HG02588 (cell line): ENCODE measurements at regions not wholly inside any gene's neighbourhood (a gene's known extent, or its start where the extent isn't known, plus 50 kb on each side); places are given as distances from the start of the nearest gene placed in this dataset.
"Not testable (repeated sequence)": the region's sequence is repeated elsewhere in the genome, so short reads cannot be mapped to it uniquely, and the experiment has no call there.

Source experiments
- ATAC-seq: cut with Tn5 transposase; IDR thresholded peaks from one replicate; pipeline ENCODE4 v1.9.1; 2021; ENCODE audit warnings: mild to moderate bottlenecking, moderate library complexity; ENCODE audit not compliant: unreplicated experiment

GRCh38 chr15:81939604-81940440 lies 106.0 kb downstream of the MEX3B start:
- no peak for ATAC-seq

GRCh38 chr15:81937189-81937588 lies 108.6 kb downstream of the MEX3B start:
- ATAC-seq: no peak

- ATAC-seq: no peak
Observed at GRCh38 chr15:81930582-81931369, 115.0 kb downstream of the MEX3B start.

- ATAC-seq: no peak
Observed at GRCh38 chr15:81929557-81929956, 116.3 kb downstream of the MEX3B start.

- ATAC-seq: no peak
Observed at GRCh38 chr15:81926981-81927380, 118.8 kb downstream of the MEX3B start.

GRCh38 chr15:81924729-81925128 lies 121.1 kb downstream of the MEX3B start:
- no peak for ATAC-seq

- no peak for ATAC-seq
Observed at GRCh38 chr15:81923561-81924350, 122.1 kb downstream of the MEX3B start.

- ATAC-seq: no peak
Observed at GRCh38 chr15:81922143-81922542, 123.7 kb downstream of the MEX3B start.

- ATAC-seq: no peak
Observed at GRCh38 chr15:81921163-81921562, 124.7 kb downstream of the MEX3B start.

GRCh38 chr15:81918767-81919166 lies 127.1 kb downstream of the MEX3B start:
- ATAC-seq: not testable (repeated sequence)

- ATAC-seq: no peak
Observed at GRCh38 chr15:81916451-81916850, 129.4 kb downstream of the MEX3B start.

- ATAC-seq: no peak
Observed at GRCh38 chr15:81915990-81916389, 129.8 kb downstream of the MEX3B start.

GRCh38 chr15:81914734-81915256 lies 131.0 kb downstream of the MEX3B start:
- ATAC-seq: no peak

GRCh38 chr15:81914333-81914732 lies 131.5 kb downstream of the MEX3B start:
- ATAC-seq: no peak

- no peak for ATAC-seq
Observed at GRCh38 chr15:81911022-81911971, 134.5 kb downstream of the MEX3B start.

- ATAC-seq: no peak
Observed at GRCh38 chr15:81910355-81911021, 135.3 kb downstream of the MEX3B start.

GRCh38 chr15:81909011-81909358 lies 136.8 kb downstream of the MEX3B start:
- ATAC-seq: no peak

- ATAC-seq: no peak
Observed at GRCh38 chr15:81908111-81908510, 137.7 kb downstream of the MEX3B start.

GRCh38 chr15:81907521-81907920 lies 138.3 kb downstream of the MEX3B start:
- no peak for ATAC-seq
